GM19240 (cell line): ENCODE measurements at regions not wholly inside any gene's neighbourhood (a gene's known extent, or its start where the extent isn't known, plus 50 kb on each side); places are given as distances from the start of the nearest gene placed in this dataset.
"Not testable (repeated sequence)": the region's sequence is repeated elsewhere in the genome, so short reads cannot be mapped to it uniquely, and the experiment has no call there.

Experiments
- DNase-seq: peaks from one replicate; pipeline ENCODE4 v3.0.0; 2011; ENCODE audit warnings: low spot score; ENCODE audit not compliant: insufficient read length

DNA sequence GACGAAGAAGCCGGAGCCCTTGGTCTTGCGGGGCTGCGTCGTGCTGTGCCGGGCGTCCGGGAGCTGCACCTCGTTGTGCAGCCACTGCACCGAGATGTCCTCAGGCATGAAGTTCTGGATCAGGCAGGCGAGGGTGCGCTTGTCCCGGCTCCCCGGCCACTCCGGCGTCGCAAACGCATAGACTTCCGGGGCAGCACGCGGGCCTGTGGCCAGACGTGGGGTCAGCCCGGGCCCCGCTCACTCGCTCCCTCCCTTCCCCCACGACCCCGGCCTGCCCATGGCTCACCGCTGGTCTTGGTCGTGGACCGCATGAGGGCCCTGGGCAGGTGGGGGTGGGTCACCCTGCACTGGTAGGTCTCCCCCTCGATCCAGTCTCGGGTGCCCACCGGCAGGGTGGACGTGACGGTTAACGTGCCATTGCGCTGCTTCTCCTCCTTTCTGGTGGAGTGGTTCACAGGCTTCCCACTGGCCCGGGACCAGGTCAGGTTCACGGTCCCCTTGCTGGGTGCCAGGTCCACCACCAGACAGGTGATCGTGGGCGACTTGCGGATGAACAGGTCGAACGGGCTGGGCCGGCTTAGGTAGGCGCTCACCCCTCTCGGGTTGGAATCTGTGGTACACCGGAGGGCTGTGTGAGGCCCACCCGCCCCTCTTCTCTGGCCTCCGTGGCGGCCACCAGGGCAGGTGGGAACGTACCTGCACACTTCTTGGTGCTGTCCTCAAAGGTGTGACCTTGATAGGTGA, 74.0 kb downstream of the TMEM121 start:
- not testable (repeated sequence) for DNase-seq

DNA sequence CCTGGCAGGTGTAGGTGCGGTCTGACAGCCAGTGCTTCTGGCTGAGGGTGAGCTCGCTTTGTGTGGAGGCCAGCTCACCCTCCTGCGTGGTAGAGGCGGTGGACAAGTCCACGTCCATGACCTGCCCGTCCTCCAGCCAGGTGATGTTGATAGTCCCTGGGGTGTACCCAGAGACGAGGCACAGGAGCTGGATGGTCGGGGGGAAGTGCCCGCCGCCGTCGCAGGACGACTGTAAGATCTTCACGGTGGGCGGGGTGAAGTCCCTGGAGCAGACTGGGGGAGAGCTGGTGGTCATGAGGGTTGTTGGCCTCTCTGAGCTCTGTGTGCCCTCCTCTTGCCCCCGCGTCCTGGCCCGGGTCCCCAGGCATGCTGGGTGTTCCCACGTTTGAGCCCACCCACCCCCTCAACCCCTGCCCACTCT, 74.6 kb downstream of the TMEM121 start:
- DNase-seq = no peak

DNA sequence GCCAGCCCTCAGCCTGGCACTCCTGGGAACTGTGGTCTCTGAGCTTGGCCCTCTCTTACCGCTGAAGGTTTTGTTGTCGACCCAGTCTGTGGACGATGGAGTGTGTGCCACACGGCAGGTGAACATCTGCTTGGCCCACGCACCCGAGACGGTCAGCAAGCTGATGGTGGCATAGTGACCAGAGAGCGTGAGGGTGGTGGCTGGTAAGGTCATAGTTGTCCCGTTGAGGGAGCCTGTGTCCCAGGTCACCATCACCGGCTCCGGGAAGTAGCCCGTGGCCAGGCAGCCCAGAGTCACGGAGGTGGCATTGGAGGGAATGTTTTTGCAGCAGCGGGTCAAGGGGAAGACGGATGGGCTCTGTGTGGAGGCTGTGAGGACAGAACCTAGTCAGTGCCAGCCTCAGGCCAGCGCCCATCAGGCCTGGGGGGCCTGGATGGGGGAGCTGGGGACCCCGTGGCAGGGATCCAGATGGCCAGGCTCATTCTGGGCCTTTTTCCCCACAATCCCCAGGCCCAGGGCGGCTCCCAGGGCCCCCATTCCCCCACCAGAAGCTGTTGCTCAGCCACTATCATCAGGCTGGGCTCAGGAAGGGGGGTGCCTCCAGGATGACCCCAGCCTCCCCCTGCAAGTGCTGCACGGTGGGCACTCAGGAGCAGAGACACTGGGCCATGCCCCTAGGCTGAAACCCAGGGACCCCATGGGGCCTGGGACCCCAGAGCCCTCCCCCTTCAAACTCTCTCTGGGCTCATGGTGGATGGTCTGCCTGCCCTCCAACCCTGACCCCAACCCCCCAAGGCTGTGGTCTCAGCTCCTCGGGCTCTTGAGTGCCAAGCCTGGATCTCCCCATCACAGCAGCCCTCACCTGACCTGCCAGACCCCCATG, 75.2 kb downstream of the TMEM121 start:
- DNase-seq = no peak

DNA sequence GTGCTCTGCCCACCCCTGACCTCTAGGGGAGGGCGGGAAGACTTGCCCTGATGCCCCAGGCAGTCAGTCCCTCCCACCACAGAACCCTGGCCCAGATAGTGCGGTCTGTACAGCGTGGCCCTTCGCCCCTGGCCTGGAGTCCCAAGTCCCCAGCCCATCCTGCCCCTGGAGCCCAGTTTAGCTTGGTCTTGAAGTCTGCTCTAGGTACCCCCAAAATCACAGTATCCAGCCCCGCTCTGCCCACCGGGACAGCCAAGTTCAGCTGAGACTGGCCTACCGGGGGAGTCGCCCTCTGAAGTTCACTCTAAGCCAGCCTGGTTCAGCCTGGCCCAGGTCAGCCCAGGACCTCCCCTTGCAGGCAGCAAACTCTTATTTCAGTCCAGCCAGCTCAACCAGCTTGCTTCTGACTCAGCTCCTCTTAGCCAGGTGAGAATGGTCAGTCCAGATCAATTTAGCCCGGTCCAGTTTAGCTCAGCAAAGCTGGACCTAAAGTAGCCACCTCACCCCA, 75.9 kb downstream of the TMEM121 start:
- DNase-seq = no peak

DNA sequence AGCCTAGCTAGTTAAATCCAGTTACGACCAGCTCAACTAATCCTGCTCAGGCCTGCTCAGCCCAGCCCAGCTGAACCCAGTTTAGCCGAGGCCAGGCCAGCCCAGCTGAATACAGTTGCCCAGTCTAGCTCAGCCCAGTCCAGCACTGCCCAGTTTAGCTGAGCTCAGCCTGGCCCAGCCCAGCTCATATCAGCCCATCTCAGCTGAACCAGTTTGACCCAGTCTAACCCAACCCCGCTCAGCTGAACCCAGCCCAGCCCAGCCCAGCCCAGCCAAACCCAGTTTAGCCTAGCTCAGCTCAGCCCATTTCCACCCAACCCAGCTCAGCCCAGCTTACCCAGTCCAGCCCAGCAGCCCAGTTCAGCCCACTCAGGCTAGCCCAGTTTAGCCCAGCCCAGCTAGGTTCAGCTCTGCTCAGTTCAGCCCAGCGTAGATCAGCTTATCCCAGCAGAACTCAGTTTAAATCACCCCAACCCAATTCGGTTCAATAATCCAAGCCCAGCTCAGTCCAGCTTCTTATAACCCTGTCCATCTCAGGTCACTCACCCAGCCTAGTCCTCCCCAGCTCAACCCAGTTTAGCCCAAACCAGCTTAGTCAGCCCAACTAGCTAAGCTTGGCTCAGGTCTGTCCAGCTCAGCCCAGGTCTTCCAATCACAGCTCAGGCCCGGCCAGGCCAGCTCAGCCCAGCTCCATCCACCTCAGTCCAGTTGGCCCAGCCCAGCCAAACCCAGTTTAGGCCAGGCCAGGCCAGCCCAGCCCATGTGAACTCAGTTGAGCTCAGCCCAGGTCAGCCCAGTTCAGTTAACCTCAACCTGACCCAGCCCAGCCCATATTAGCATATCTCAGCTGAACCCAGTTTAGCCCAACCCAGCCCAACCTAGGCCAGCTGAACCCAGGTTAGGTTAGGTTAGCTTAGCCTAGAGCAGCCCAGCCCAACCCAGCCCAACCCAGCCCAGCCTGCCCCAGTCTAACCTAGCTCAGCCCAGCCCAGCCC, 76.7 kb downstream of the TMEM121 start:
- DNase-seq = no peak

DNA sequence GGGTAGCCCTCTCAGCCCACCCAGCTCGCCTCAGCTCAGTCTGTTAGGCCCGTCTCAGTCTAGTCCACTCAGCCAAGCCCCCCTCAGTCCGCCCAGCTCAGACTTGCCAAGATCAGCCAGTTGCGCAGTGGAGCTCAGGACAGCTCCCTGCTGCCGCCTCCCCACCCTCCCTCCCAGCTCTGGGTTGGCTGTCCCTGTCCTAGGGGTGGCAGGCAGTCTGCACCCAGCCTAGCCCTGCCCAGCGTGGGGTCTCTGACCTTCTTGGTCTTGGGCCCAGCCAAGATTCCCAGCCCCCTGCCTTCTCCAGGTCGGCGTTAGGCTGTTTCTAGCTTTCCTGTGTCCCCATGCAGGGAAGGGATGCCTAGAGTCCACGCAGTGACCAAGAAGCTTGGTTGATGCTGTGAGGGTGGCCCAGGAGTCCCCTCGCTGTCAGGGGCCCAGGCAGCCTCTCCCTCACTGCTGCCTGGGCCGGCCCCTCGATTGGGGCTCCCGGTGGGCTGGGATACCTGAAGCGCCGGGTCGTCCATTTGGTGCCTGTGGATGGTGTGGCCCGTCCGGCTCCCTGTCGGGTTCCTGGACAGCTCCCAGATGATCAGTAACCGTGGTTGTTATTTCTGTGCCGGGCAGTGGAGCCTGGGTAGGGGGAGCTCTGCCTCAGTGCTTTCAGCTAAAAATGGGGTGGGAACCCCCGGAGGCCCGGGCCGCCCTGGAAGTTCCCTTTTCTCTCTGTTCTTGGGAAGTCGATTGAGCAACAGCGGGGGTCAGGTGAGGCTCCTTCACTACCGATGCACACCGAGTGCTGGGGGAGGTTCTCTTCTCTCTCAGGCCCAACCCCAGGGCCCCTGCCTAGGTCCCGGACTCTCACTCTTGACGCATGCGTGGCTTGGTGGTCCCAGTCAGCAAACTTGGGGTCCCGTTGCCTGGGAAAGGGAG, 78.4 kb downstream of the TMEM121 start:
- not testable (repeated sequence) for DNase-seq

DNA sequence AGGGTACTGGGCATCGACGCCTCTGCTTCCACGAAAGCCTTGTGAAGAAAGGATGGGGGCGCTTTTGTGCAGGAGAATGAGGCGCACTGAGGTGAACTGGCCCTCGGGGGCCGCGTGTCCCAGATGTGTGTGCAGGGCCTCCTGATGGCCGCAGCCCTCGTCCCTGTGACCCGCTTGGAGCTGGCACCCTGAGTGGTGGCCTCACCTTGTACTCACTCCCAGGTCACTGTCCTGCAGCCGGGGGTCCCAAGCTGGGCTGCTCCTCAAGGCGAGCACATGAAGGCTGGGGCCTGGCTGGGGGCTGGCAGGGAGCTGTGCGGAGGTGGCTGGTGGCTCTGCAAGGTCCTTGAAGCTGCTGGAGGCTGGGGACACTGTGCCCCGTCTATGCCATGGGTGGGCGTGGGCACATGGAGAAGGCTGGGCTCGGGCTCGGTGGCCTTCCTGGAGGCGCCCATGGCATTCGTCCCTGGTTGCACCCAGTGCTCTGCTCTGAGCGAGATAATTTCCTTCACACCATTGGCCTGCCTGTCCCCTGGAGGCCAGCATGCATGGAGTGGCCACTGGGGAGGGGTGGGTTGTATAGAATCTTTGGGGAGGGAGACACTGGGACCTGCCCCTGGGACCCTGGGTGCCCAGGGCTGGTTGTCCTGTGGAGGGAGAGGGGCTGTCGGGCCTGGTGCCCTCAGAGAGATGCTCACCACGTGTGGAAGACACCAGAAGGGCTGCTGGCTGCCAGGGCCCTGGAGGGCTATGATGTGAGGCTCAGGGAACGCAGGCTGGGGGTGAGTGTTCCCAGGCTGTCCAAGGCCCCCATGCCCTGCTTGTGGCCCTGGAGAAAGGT, 79.3 kb downstream of the TMEM121 start:
- no peak for DNase-seq

DNA sequence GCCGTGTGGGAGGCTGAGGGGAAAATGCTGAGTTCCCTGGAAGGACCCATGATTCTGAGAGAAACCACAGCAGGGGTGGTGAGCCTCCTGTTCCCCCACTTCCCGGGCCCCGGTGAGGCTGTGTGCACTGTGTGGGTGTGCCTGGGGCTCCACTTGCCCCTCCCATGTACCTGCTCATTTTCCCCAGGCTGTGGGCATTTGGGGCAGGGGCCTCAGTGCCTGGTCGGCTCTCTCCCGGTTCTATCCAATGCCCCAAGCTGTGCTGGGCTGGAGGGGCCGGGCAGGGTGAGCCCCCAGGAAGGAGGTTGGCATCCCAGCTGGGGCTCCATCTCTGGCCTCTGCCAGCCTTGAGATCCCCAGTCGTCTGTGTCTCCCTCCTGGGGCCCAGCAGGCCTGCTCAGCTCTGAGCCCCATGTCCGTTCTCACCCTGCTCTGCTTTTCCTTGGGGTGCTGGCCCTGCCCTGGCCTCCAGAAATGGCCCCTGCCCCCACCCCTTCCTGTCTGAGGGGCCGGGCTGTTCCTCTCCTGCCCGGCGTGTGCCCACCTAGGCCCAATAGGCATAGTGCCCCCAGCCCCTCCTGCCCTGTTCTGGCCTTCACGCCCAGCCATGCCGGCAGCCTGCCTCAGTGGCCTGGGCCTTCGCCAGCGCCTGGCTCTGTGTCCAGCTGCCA, 80.1 kb downstream of the TMEM121 start:
- not testable (repeated sequence) for DNase-seq

DNA sequence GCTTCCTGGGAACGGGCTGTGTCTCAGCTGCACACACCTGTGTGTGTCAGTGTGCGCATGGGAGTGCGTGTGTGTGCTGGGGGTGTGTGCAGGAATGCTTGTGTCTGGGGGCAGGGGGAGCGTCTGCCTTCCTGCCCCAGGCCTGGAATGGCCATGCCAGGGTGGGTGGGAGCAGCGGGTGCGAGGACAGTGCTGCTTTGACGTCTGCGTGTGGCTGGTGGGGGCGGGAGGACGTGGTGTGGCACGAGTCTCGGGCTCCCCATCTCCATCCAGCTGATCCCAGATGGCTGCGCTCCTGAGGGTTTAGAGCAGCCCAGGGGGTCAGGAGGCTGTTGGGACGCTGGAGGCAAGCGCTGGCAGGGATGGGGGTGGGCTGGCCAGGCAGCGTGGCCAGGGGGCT, 80.6 kb downstream of the TMEM121 start:
- not testable (repeated sequence) for DNase-seq

DNA sequence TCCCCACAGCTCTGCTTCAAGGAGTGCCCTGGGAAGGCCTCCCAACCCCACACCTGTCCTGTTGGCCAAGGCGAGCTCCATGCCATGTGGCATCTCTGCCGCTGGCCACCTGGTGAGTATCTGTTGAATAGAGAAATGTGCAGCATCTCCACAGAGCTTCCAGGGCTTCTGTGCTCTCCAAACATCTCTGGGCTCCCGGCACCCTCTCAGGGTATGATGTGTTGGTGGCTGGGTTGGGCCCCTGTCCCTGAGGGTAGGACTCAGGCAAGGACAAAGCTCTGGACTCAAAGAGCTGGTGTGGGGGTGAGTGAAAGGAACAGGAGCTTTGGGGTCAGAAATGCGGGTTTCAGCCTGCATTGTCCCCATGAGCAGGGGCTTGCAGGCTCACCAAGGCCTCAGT, 88.6 kb downstream of the TMEM121 start:
- not testable (repeated sequence) for DNase-seq

DNA sequence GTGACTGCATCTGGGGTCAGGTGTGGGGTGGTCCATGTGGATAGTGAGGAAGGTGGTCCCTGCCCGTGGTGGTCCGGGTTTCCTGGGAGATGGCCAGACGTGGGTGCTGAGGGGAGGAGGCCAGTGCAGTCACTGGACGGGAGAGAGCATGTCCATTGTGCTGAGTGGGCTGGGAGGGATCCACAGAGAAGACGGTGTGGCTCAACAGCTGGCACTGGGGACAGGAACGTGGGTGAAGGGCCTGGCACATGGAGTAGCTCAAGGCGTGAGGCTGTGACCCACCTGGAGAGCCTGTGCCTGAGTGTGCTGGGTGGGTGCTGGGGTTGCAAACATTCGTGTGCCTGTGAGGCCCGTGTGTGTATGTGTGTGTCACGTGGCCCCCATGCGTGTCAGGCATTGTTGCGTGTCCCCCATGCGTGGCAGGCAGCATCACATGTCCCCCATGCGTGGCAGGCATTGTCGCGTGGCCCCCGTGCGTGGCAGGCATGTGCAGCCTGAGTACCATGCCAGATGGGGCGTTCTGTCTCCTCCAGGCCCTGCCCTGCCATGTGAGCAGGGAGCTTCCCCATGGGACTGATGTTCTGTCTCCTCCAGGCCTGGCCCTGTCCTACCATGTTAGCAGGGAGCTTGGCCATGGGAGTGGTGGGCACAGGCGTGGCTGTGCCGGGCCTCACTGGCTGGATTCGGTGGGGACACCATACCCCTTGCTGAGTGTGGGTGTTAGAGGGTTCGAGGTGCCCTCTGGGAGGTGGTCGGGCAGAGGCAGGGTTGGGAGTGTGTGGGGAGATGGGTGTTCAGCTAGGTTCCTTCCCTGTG, 89.8 kb downstream of the TMEM121 start:
- not testable (repeated sequence) for DNase-seq

DNA sequence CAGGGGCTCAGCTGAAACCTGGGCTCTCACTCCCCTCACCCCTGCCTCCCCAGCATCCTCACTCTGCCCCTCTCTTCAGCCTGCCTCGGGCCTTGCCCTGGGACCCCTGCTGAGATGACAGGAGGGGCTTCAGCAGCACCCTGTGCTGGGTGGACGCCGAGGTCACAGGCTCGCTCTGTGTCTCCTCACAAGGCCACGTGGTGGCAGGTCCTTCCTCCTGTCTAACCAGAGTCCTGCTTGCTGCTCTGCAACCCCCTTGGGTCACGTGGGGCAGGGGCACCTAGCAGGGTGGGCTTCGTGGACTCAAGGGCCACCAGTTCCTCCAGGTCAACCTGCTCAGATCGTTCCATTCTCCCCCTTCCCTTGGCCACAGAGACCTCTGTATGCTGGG, 90.4 kb downstream of the TMEM121 start:
- DNase-seq = no peak

DNA sequence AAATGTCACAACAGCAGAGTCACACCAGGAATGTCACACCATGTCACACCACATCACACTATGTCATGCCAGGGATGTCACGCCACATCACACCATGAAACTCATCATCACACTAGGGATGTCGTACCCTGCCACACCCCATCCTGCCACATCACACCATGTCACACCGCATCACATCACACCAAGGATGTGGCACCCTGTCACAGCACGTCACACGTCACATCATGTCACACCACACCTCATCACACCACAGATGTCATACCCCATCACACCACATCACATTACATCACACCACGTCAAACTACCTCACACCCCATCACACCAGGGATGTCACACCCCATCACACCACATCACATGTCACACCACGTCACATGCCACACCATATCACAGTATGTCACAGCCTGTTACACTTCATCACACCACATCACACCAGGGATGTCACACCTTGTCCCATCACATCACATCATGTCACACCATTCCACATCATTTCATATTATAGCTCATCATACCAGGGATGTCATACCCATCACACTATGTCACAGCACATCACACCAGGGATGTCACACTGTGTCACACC, 90.9 kb downstream of the TMEM121 start:
- DNase-seq = no peak

DNA sequence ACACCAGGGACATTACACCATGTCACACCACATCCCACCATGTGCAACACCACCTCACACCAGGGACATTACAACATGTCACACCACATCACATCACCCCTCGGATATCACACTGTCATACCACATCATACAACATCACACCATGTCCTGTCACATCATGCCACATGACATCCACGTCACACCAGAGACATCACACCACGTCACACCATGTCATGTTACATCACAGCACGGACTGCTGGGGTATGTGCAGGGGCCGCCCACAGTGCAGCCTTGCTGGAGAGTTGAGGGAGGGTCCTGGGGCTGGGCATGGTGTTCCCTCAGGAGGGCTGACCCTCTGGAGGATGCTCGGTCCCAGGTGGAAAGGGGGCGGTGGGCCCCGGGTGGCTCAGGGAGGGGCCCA, 91.4 kb downstream of the TMEM121 start:
- DNase-seq = not testable (repeated sequence)

DNA sequence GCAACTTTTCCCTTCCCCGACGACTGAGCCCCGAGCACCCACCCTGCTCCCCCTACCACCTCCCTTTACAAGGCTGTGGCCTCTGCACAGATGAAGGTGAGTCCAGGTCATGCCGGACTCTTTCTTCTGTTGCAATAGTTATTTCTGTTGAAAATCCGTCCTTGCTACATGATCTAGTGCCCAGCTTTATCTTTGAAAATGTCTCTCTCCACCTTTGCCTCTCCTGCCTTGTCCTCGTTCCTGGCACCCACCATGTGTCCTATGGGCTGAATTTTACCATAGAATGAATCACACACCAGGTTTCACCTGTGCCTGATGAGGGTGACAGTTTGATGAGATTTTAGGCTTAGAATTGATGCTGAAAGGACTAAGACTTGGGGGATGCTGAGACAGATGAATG, 92.9 kb downstream of the TMEM121 start:
- not testable (repeated sequence) for DNase-seq

DNA sequence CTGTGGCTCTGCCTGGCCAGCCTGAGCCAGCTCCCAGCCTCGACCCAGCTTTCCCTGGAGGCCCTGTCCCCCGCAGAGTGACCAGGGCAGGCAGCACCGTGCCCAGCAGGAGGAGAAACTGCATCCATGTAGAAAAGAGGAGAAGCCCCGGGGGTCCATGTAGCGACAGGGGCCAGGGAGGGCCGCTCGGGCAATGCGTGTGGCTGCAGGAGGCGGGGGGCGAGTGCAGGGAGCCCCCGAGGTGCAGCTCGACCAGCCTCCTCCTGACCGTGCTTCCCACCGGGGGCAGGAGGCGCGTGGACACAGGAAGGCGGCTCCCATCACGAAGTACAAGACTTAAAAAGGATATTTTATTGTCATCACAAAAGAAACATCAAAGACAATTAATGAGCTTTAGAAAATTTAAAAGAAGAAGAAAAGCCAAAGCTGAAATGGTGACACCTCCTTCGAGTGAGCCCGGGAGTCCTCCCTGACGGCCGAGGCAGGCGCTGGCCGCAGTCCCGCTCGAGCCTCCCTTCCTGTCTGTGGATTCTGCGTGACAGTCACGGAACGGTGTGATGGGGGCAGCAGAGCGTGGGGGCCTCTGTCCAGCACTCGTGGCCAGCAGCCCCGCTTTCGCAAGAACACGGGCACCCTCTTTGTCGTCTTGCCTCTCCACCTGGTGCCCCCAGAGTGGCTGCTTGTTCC, 93.9 kb downstream of the TMEM121 start:
- not testable (repeated sequence) for DNase-seq
